GM12878 (cell line): ENCODE measurements at regions not wholly inside any gene's neighbourhood (a gene's known extent, or its start where the extent isn't known, plus 50 kb on each side); places are given as distances from the start of the nearest gene placed in this dataset.

Experiments
- ATAC-seq: fragments of 200-7000 bp; cut with Tn5 transposase; 3 replicates; pipeline ENCODE4 v1.9.1; 2020; ENCODE audit warnings: mild to moderate bottlenecking, moderate library complexity
- BruUV-seq: library from RNA; stranded (reverse); fragments of 400-500 nt; replicated peaks from 2 replicates; lab custom pipeline; 2021; lab: Mats Ljungman, UMichigan
- CTCF ChIA-PET: fragments of 300-600 bp; sonication (Branson Sonifier 250); formaldehyde crosslinking; extraction: SDS; loops from one replicate; lab custom pipeline; 2021; ENCODE audit warnings: inconsistent platforms; lab: Yijun Ruan, JAX
- POLR2A ChIA-PET: fragments of 350-600 bp; formaldehyde crosslinking; extraction: SDS; loops from one replicate; lab custom pipeline; 2021; ENCODE audit warnings: inconsistent platforms; lab: Charles Lee
- RAD21 ChIA-PET: fragments of 300-600 bp; sonication (Branson Sonifier 250); formaldehyde crosslinking; loops from one replicate; lab custom pipeline; 2023; ENCODE audit warnings: antibody characterized with exemption; ENCODE audit not compliant: unreplicated experiment; lab: Charles Lee
- SMC1A ChIA-PET: fragments of 300-600 bp; sonication (Branson Sonifier 250); formaldehyde crosslinking; loops from one replicate; lab custom pipeline; 2023; ENCODE audit not compliant: unreplicated experiment, uncharacterized antibody; lab: Charles Lee
- DNase-seq: peaks from one replicate; pipeline ENCODE4 v3.0.0-alpha.2; 2011; ENCODE audit warnings: low read depth, low spot score
- FAIRE-seq: peaks from 3 replicates; lab custom pipeline; 2011; peaks lifted over from hg19 to GRCh38; lab: Jason Lieb, UNC
- H2AFZ ChIP-seq: 2 replicates; pipeline ENCODE4 v1.6.0; 2011; ENCODE audit warnings: low read depth, low read length, control low read depth; ENCODE audit not compliant: control insufficient read depth
- H3K27ac ChIP-seq: 2 replicates; pipeline ENCODE4 v1.5.1; 2011; ENCODE audit warnings: control low read depth; ENCODE audit not compliant: control insufficient read depth, insufficient read depth
- H3K27me3 ChIP-seq, 2 experiments: replicated peaks in 1 of 2; 2 replicates each; pipeline versions ENCODE4 v1.6.0 to v1.6.1; 2011; ENCODE audit warnings: low read length in 1 of 2; ENCODE audit not compliant: control insufficient read depth in 2 of 2, insufficient read depth in 2 of 2
- H3K36me3 ChIP-seq, 2 experiments: 2 replicates each; pipeline ENCODE4 v1.5.1; 2011; ENCODE audit warnings: low read length in 1 of 2; ENCODE audit not compliant: control insufficient read depth in 2 of 2, insufficient read depth in 2 of 2
- H3K4me1 ChIP-seq: 2 replicates; pipeline ENCODE4 v1.6.1; 2011; ENCODE audit warnings: mild to moderate bottlenecking, low read length, moderate library complexity, mixed read lengths; ENCODE audit not compliant: control insufficient read depth, insufficient read depth
- H3K4me2 ChIP-seq: 2 replicates; pipeline ENCODE4 v1.6.0; 2011; ENCODE audit warnings: control low read depth; ENCODE audit not compliant: control insufficient read depth, insufficient read depth
- H3K4me3 ChIP-seq: fragments of 200-600 bp; sonication (generic); 2 replicates; pipeline ENCODE4 v1.5.1; 2016
- H3K79me2 ChIP-seq: 2 replicates; pipeline ENCODE4 v1.6.0; 2011; ENCODE audit warnings: low read length; ENCODE audit not compliant: control insufficient read depth, insufficient read depth
- H3K9ac ChIP-seq: 2 replicates; pipeline ENCODE4 v1.8.0; 2011; ENCODE audit warnings: low read length, control low read depth, mixed read lengths; ENCODE audit not compliant: control insufficient read depth, insufficient read depth
- H3K9me3 ChIP-seq: replicated peaks from 3 replicates; pipeline ENCODE4 v1.5.1; 2011; ENCODE audit warnings: mild to moderate bottlenecking, low read length; ENCODE audit not compliant: control insufficient read depth, insufficient read depth
- H4K20me1 ChIP-seq: 2 replicates; pipeline ENCODE4 v1.6.0; 2011; ENCODE audit not compliant: control insufficient read depth, insufficient read depth
- E4F1 ChIP-seq: fragments of 450-650 bp; IDR thresholded peaks from 2 replicates; pipeline ENCODE4 v1.6.1; 2018; ENCODE audit warnings: borderline replicate concordance, mild to moderate bottlenecking; ENCODE audit not compliant: partially characterized antibody
- ETV6 ChIP-seq, 2 experiments: fragments of 450-650 bp in 1 of 2; IDR thresholded peaks in 1 of 2; conservative IDR thresholded peaks in 1 of 2; 2 replicates each; pipeline ENCODE4 v1.6.1; 2014; ENCODE audit warnings: antibody characterized with exemption in 1 of 2, borderline replicate concordance in 1 of 2, low read depth in 1 of 2, mild to moderate bottlenecking in 1 of 2, moderate library complexity in 1 of 2
- KAT2A ChIP-seq: conservative IDR thresholded peaks from 2 replicates; pipeline ENCODE4 v1.6.1; 2011; ENCODE audit warnings: low read depth, low read length; ENCODE audit not compliant: control insufficient read depth
- NFYA ChIP-seq: IDR thresholded peaks from 2 replicates; pipeline ENCODE4 v1.6.1; 2011; ENCODE audit warnings: low read depth, mild to moderate bottlenecking, low read length, improper control_type of control experiment, borderline replicate concordance
- NFYB ChIP-seq: IDR thresholded peaks from 2 replicates; pipeline ENCODE4 v1.6.1; 2011; ENCODE audit warnings: low read depth, mild to moderate bottlenecking, low read length, improper control_type of control experiment, moderate library complexity; ENCODE audit not compliant: insufficient read depth
- NR2F1 ChIP-seq: fragments of 450-650 bp; conservative IDR thresholded peaks from 2 replicates; pipeline ENCODE4 v1.6.1; 2017; ENCODE audit warnings: mild to moderate bottlenecking
- POLR2AphosphoS5 ChIP-seq: IDR thresholded peaks from 2 replicates; pipeline ENCODE4 v1.6.1; 2011; ENCODE audit warnings: mild to moderate bottlenecking, low read length, inconsistent platforms
- RBBP5 ChIP-seq: fragments of 200-600 bp; sonication (generic); conservative IDR thresholded peaks from 2 replicates; pipeline ENCODE4 v1.6.1; 2016
- RELA ChIP-seq: fragments of 450-650 bp; IDR thresholded peaks from 2 replicates; pipeline ENCODE4 v1.8.0; 2014; ENCODE audit warnings: borderline replicate concordance; ENCODE audit not compliant: partially characterized antibody
- SIX5 ChIP-seq: IDR thresholded peaks from 2 replicates; pipeline ENCODE4 v1.6.1; 2011; ENCODE audit warnings: mild to moderate bottlenecking, low read depth, low read length, moderate library complexity; ENCODE audit not compliant: severe bottlenecking
- SMAD1 ChIP-seq: fragments of 450-650 bp; IDR thresholded peaks from 2 replicates; pipeline ENCODE4 v1.6.1; 2018; ENCODE audit warnings: mild to moderate bottlenecking, low read depth; ENCODE audit not compliant: partially characterized antibody
- SRF ChIP-seq, 2 experiments: IDR thresholded peaks; 2 replicates each; pipeline ENCODE4 v1.6.1; 2011; ENCODE audit warnings: low read depth in 2 of 2, low read length in 2 of 2, mild to moderate bottlenecking in 1 of 2, moderate library complexity in 1 of 2
- SUPT20H ChIP-seq: IDR thresholded peaks from 2 replicates; pipeline ENCODE4 v1.6.1; 2011; ENCODE audit warnings: low read depth, mild to moderate bottlenecking, low read length, moderate library complexity, borderline replicate concordance; ENCODE audit not compliant: control insufficient read depth
- in situ Hi-C: fragments of 300-500 bp; cut with MboI; formaldehyde crosslinking; loops from 9 replicates; pipeline ENCODE4 v1.14.3; 2018; ENCODE audit warnings: mixed read lengths
- intact Hi-C: fragments of 100-400 bp; cut with micrococcal nuclease; formaldehyde crosslinking; loops from one replicate; pipeline ENCODE4 v1.14.2; 2022; ENCODE audit not compliant: unreplicated experiment
- TF ChIP-seq, protein P1 (sequence below): fragments of 450-650 bp; formaldehyde crosslinking; IDR thresholded peaks from 2 replicates; pipeline ENCODE4 v1.4.0; 2022; ENCODE audit warnings: mild to moderate bottlenecking, moderate library complexity
- TF ChIP-seq, protein P2 (sequence below): fragments of 450-650 bp; IDR thresholded peaks from 2 replicates; pipeline ENCODE4 v1.6.1; 2017; ENCODE audit warnings: mild to moderate bottlenecking, moderate library complexity

GRCh38 chr1:185497177-185497576 is 180.1 kb upstream of the IVNS1ABP start:
- intact Hi-C loops (no loop called here), in situ Hi-C loops (no loop called here)
- Histone ChIP-seq H3K36me3 (no peaks in the 10 kb centered on the region), H3K79me2 (no peaks in the 10 kb centered on the region), H4K20me1 (no peaks in the 10 kb centered on the region), H3K4me3 (no peak overlapping the region), H3K27me3 (no peaks in the 10 kb centered on the region), H3K9me3 (no peaks in the 10 kb centered on the region), H3K4me2 (no peak overlapping the region), H2AFZ (no peak overlapping the region), H3K9ac (no peak overlapping the region), H3K4me1 (no peaks in the 10 kb centered on the region), H3K27ac (no peak overlapping the region)
- CTCF ChIA-PET = interaction anchor here (0.6 kb wide), 1 partner anchor 62 kb away, joined by 3 read pairs; no protein-coding TSS in a partner anchor
- POLR2A ChIA-PET = no interaction called here
- BruUV-seq = no TSS peak
- FAIRE-seq (no peak), ATAC-seq (no peak), DNase-seq (no peak)
- RAD21 ChIA-PET = no interaction called here
- SMC1A ChIA-PET = no interaction called here
- TF ChIP-seq RBBP5 (no peak), RELA (no peak), SMAD1 (no peak), ETV6 (conservative IDR thresholded peaks at IDR 0.05 in 1 of 2, IDR thresholded peaks at IDR 0.05 in 1 of 2; ENCODE audit: borderline replicate concordance in 1 of 2, low read depth in 1 of 2) (no peak), KAT2A (no peak), SIX5 (no peak), POLR2AphosphoS5 (no peak), NR2F1 (no peak), E4F1 (no peak), SRF (IDR thresholded peaks at IDR 0.05; ENCODE audit: low read depth in 2 of 2, low read length in 2 of 2) (no peak), SUPT20H (no peak), NFYA (no peak), NFYB (no peak)
- TF ChIP-seq, protein P1, sequence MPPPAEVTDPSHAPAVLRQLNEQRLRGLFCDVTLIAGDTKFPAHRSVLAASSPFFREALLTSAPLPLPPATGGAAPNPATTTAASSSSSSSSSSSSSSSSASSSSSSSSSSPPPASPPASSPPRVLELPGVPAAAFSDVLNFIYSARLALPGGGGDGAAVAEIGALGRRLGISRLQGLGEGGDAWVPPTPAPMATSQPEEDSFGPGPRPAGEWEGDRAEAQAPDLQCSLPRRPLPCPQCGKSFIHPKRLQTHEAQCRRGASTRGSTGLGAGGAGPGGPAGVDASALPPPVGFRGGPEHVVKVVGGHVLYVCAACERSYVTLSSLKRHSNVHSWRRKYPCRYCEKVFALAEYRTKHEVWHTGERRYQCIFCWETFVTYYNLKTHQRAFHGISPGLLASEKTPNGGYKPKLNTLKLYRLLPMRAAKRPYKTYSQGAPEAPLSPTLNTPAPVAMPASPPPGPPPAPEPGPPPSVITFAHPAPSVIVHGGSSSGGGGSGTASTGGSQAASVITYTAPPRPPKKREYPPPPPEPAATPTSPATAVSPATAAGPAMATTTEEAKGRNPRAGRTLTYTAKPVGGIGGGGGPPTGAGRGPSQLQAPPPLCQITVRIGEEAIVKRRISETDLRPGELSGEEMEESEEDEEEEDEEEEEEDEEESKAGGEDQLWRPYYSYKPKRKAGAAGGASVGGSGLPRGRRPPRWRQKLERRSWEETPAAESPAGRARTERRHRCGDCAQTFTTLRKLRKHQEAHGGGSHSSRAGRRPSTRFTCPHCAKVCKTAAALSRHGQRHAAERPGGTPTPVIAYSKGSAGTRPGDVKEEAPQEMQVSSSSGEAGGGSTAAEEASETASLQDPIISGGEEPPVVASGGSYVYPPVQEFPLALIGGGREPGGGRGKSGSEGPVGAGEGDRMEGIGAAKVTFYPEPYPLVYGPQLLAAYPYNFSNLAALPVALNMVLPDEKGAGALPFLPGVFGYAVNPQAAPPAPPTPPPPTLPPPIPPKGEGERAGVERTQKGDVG = no peak
- TF ChIP-seq, protein P2, sequence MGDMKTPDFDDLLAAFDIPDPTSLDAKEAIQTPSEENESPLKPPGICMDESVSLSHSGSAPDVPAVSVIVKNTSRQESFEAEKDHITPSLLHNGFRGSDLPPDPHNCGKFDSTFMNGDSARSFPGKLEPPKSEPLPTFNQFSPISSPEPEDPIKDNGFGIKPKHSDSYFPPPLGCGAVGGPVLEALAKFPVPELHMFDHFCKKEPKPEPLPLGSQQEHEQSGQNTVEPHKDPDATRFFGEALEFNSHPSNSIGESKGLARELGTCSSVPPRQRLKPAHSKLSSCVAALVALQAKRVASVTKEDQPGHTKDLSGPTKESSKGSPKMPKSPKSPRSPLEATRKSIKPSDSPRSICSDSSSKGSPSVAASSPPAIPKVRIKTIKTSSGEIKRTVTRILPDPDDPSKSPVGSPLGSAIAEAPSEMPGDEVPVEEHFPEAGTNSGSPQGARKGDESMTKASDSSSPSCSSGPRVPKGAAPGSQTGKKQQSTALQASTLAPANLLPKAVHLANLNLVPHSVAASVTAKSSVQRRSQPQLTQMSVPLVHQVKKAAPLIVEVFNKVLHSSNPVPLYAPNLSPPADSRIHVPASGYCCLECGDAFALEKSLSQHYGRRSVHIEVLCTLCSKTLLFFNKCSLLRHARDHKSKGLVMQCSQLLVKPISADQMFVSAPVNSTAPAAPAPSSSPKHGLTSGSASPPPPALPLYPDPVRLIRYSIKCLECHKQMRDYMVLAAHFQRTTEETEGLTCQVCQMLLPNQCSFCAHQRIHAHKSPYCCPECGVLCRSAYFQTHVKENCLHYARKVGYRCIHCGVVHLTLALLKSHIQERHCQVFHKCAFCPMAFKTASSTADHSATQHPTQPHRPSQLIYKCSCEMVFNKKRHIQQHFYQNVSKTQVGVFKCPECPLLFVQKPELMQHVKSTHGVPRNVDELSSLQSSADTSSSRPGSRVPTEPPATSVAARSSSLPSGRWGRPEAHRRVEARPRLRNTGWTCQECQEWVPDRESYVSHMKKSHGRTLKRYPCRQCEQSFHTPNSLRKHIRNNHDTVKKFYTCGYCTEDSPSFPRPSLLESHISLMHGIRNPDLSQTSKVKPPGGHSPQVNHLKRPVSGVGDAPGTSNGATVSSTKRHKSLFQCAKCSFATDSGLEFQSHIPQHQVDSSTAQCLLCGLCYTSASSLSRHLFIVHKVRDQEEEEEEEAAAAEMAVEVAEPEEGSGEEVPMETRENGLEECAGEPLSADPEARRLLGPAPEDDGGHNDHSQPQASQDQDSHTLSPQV = no peak
